Liver (tissue), 7 donors: ENCODE measurements at regions not wholly inside any gene's neighbourhood (a gene's known extent, or its start where the extent isn't known, plus 50 kb on each side); places are given as distances from the start of the nearest gene placed in this dataset.
"Not testable (repeated sequence)": the region's sequence is repeated elsewhere in the genome, so short reads cannot be mapped to it uniquely, and the experiment has no call there.

Experiments
- DNase-seq: peaks from one replicate; pipeline ENCODE4 v3.0.0-alpha.2; 2017; ENCODE audit warnings: low spot score
- H3K27ac ChIP-seq, 2 donors: one replicate each; pipeline ENCODE4 v1.7.0; 2013; ENCODE audit warnings: inconsistent platforms in 2 of 2, low read length in 2 of 2, control low read depth in 1 of 2, low read depth in 1 of 2, mild to moderate bottlenecking in 1 of 2
- H3K27me3 ChIP-seq, 4 donors: one replicate each; pipeline versions ENCODE4 v1.6.1 to v1.7.0; 2013; ENCODE audit warnings: low read length in 3 of 4, inconsistent platforms in 1 of 4, mild to moderate bottlenecking in 1 of 4, moderate library complexity in 1 of 4; ENCODE audit not compliant: control insufficient read depth in 4 of 4, insufficient read depth in 4 of 4
- H3K36me3 ChIP-seq, 4 donors: one replicate each; pipeline versions ENCODE4 v1.6.1 to v1.7.0; 2013; ENCODE audit warnings: low read length in 3 of 4, mild to moderate bottlenecking in 3 of 4, low read depth in 1 of 4, moderate library complexity in 1 of 4; ENCODE audit not compliant: control insufficient read depth in 4 of 4, insufficient read depth in 3 of 4
- H3K4me1 ChIP-seq, 4 donors: one replicate each; pipeline versions ENCODE4 v1.6.1 to v1.7.0; 2013; ENCODE audit warnings: low read length in 3 of 4, mild to moderate bottlenecking in 3 of 4, moderate library complexity in 1 of 4; ENCODE audit not compliant: control insufficient read depth in 4 of 4, insufficient read depth in 4 of 4
- H3K4me3 ChIP-seq, 3 donors: one replicate each; pipeline versions ENCODE4 v1.6.1 to v1.7.0; 2013; ENCODE audit warnings: low read length in 3 of 3, control low read depth in 1 of 3, low read depth in 1 of 3, mild to moderate bottlenecking in 1 of 3
- H3K9ac ChIP-seq, 2 donors: one replicate each; pipeline ENCODE4 v1.7.0; 2013; ENCODE audit warnings: low read length in 2 of 2, mild to moderate bottlenecking in 2 of 2, moderate library complexity in 2 of 2, control low read depth in 1 of 2, low read depth in 1 of 2
- H3K9me3 ChIP-seq, 4 donors: one replicate each; pipeline versions ENCODE4 v1.6.1 to v1.7.0; 2013; ENCODE audit warnings: low read length in 3 of 4; ENCODE audit not compliant: control insufficient read depth in 4 of 4
- FOXA1 ChIP-seq: IDR thresholded peaks from 2 replicates; pipeline ENCODE4 v1.6.1; 2016; ENCODE audit warnings: antibody characterized with exemption
- FOXA2 ChIP-seq: IDR thresholded peaks from 2 replicates; pipeline ENCODE4 v1.6.1; 2016; ENCODE audit warnings: antibody characterized with exemption
- HNF4A ChIP-seq, 2 donors: conservative IDR thresholded peaks; 2 replicates each; pipeline ENCODE4 v1.6.1; 2016; ENCODE audit warnings: antibody characterized with exemption in 2 of 2, mild to moderate bottlenecking in 2 of 2
- JUND ChIP-seq, 2 donors: IDR thresholded peaks; 2 replicates each; pipeline ENCODE4 v1.6.1; 2016; ENCODE audit warnings: antibody characterized with exemption in 2 of 2
- MAX ChIP-seq: IDR thresholded peaks from 2 replicates; pipeline ENCODE4 v1.6.1; 2016; ENCODE audit warnings: antibody characterized with exemption
- RAD21 ChIP-seq, 2 donors: IDR thresholded peaks; 2 replicates each; pipeline ENCODE4 v1.6.1; 2016; ENCODE audit warnings: antibody characterized with exemption in 2 of 2, mild to moderate bottlenecking in 2 of 2
- RXRA ChIP-seq, 2 donors: IDR thresholded peaks; 2 replicates each; pipeline ENCODE4 v1.6.1; 2017 to 2018; ENCODE audit warnings: antibody characterized with exemption in 2 of 2, mild to moderate bottlenecking in 1 of 2
- YY1 ChIP-seq: IDR thresholded peaks from 2 replicates; pipeline ENCODE4 v1.6.1; 2016; ENCODE audit warnings: antibody characterized with exemption, mild to moderate bottlenecking
- WGBS: extraction: QIAGEN DNeasy Blood & Tissue Kit; methylation state at CpG from one replicate; pipeline ENCODE4 v1.1.7; 2013; 5-methylcytosine and 5-hydroxymethylcytosine counted together
- TF ChIP-seq, protein P1 (sequence below): IDR thresholded peaks from 2 replicates; pipeline ENCODE4 v1.6.1; 2016; ENCODE audit warnings: antibody characterized with exemption
- TF ChIP-seq, protein P2 (sequence below): IDR thresholded peaks from 2 replicates; pipeline ENCODE4 v1.6.1; 2016; ENCODE audit warnings: antibody characterized with exemption, mild to moderate bottlenecking
- donor health status: healthy.
- donor health status: healthy.
- donor health status: healthy.
- donor health status: healthy.

GRCh38 chrX:112211459-112211858 is 128.9 kb upstream of the TRPC5 start (continued):
- TF ChIP-seq, protein P1, sequence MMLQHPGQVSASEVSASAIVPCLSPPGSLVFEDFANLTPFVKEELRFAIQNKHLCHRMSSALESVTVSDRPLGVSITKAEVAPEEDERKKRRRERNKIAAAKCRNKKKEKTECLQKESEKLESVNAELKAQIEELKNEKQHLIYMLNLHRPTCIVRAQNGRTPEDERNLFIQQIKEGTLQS: no peak
- no peak for TF ChIP-seq JUND (IDR thresholded peaks at IDR 0.05)
- no peak for TF ChIP-seq RXRA (IDR thresholded peaks at IDR 0.05)

GRCh38 chrX:112197840-112198239 is 115.3 kb upstream of the TRPC5 start:
- Histone ChIP-seq H3K9me3 (peaks cover 0 to 3% (median 0%) of the 10 kb centered on the region in 4 donors), H3K27me3 (no peaks in the 10 kb centered on the region), H3K9ac (no peak overlapping the region), H3K4me1 (no peaks in the 10 kb centered on the region), H3K36me3 (no peaks in the 10 kb centered on the region), H3K27ac (no peak overlapping the region), H3K4me3 (no peak overlapping the region)
- TF ChIP-seq HNF4A (conservative IDR thresholded peaks at IDR 0.05) (no peak), RXRA (IDR thresholded peaks at IDR 0.05) (no peak), YY1 (no peak), JUND (IDR thresholded peaks at IDR 0.05) (no peak), RAD21 (IDR thresholded peaks at IDR 0.05) (no peak), FOXA1 (no peak)
- 73% methylated on average over 3 of the region's 3 CpGs for WGBS
- no peak for DNase-seq

GRCh38 chrX:112190646-112191045 is 108.1 kb upstream of the TRPC5 start:
- Histone ChIP-seq H3K4me3 (no peak overlapping the region), H3K4me1 (no peaks in the 10 kb centered on the region), H3K36me3 (no peaks in the 10 kb centered on the region), H3K27me3 (no peaks in the 10 kb centered on the region), H3K9me3 (peaks cover 0 to 3% (median 0%) of the 10 kb centered on the region in 4 donors), H3K9ac (no peak overlapping the region), H3K27ac (no peak overlapping the region)
- WGBS: 73% methylated on average over 4 of the region's 4 CpGs
- TF ChIP-seq FOXA2 (no peak), YY1 (no peak), MAX (no peak)
- TF ChIP-seq, protein P2, sequence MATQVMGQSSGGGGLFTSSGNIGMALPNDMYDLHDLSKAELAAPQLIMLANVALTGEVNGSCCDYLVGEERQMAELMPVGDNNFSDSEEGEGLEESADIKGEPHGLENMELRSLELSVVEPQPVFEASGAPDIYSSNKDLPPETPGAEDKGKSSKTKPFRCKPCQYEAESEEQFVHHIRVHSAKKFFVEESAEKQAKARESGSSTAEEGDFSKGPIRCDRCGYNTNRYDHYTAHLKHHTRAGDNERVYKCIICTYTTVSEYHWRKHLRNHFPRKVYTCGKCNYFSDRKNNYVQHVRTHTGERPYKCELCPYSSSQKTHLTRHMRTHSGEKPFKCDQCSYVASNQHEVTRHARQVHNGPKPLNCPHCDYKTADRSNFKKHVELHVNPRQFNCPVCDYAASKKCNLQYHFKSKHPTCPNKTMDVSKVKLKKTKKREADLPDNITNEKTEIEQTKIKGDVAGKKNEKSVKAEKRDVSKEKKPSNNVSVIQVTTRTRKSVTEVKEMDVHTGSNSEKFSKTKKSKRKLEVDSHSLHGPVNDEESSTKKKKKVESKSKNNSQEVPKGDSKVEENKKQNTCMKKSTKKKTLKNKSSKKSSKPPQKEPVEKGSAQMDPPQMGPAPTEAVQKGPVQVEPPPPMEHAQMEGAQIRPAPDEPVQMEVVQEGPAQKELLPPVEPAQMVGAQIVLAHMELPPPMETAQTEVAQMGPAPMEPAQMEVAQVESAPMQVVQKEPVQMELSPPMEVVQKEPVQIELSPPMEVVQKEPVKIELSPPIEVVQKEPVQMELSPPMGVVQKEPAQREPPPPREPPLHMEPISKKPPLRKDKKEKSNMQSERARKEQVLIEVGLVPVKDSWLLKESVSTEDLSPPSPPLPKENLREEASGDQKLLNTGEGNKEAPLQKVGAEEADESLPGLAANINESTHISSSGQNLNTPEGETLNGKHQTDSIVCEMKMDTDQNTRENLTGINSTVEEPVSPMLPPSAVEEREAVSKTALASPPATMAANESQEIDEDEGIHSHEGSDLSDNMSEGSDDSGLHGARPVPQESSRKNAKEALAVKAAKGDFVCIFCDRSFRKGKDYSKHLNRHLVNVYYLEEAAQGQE: no peak
- DNase-seq: no peak

- not testable (repeated sequence) for H3K9me3 ChIP-seq, DNase-seq, H3K36me3 ChIP-seq, H3K4me3 ChIP-seq, H3K27ac ChIP-seq, H3K4me1 ChIP-seq, H3K9ac ChIP-seq, H3K27me3 ChIP-seq
- WGBS: 93% methylated on average over 3 of the region's 3 CpGs
Observed at GRCh38 chrX:112181361-112181760, 98.8 kb upstream of the TRPC5 start.
